SU-DHL-6 (cell line): ENCODE measurements at regions not wholly inside any gene's neighbourhood (a gene's known extent, or its start where the extent isn't known, plus 50 kb on each side); places are given as distances from the start of the nearest gene placed in this dataset.

ENCODE experiments used
- CTCF ChIP-seq: fragments of 200-600 bp; sonication (generic); IDR thresholded peaks from one replicate; pipeline ENCODE4 v1.5.1; 2017; ENCODE audit warnings: antibody characterized with exemption, mild to moderate bottlenecking, low read length, moderate library complexity; ENCODE audit not compliant: insufficient read depth, poor library complexity, severe bottlenecking
- EZH2phosphoT487 ChIP-seq: fragments of 200-600 bp; sonication (generic), shearing (Covaris generic); conservative IDR thresholded peaks from 2 replicates; pipeline ENCODE4 v1.6.1; 2018; ENCODE audit warnings: mild to moderate bottlenecking, antibody characterized with exemption, low read length, moderate library complexity, mixed read lengths

- TF ChIP-seq CTCF (no peak), EZH2phosphoT487 (no peak)
These were observed 553.6 kb upstream of the BOD1L1 start for GRCh38 chr4:14180983-14181601.
